HPDE6-E6E7 (cell line): ENCODE measurements at regions not wholly inside any gene's neighbourhood (a gene's known extent, or its start where the extent isn't known, plus 50 kb on each side); places are given as distances from the start of the nearest gene placed in this dataset.
"Not testable (repeated sequence)": the region's sequence is repeated elsewhere in the genome, so short reads cannot be mapped to it uniquely, and the experiment has no call there.

Experiments used
- DNase-seq: peaks from one replicate; pipeline ENCODE4 v3.0.0; 2011; ENCODE audit warnings: missing footprints; ENCODE audit errors: extremely low spot score

DNA sequence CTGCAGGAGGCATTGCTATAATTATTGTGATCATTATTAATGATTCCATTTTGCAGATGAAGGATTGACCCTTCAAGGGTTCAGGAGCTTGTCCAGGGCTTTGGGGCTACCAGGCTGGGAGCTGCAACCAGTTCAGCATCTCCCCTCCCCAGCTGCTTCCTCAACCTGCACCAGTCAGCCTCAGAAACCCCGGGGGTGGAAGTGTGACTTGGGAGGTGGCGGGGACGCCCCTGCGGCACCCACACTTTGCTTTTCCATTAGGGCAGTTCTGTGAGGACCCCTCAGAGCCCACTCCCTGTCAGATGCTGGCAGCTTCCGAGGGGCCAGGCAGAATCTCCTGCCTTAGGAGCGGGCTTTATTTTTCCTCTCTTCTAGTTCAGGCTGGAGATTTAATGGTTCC, 85.6 kb downstream of the OLFM1 start:
- DNase-seq, result no peak

GRCh38 chr9:135174248-135174647, 86.8 kb downstream of the OLFM1 start:
- no peak for DNase-seq

DNA sequence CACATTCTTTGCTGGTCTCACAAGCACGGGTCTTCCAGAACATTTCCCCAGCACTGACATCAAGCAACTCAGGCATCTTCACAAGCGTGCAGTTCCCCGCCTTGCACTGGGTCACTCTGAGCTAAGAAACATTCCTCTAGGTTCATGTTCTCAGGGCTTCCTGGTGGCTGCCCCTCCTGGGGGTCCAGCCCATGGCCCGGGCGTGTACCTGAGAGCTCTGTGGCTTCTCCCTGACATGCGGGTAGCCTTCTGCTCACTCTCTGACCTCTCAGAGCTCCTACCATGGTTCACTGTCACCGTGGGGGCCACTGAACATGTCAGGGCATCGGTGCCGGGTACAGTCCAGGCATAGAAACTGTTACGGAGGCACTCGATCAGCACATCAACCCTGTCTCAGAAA, 87.5 kb downstream of the OLFM1 start:
- DNase-seq, result no peak

DNA sequence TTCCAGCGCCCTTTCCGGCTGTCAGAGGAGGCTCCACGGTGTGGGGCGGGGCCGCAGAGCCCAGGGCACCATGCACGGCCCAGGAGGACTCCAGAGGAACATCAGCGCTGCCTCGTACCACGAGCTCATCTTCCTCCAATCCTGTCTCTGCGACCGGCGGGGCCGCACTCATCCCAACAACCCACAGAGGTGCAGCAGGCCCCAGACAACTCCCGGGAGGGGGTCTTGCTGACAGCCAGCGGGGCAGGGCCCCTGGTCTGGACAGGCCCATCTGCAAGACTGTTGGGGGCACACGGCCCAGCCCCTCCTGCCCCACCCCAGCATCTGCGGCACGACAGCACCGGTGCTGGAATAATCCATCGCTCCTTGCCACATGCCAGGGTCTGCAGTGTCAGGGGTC, 88.8 kb downstream of the OLFM1 start:
- DNase-seq, result no peak

- not testable (repeated sequence) for DNase-seq
These were observed 90.1 kb downstream of the OLFM1 start for GRCh38 chr9:135177562-135177961.

GRCh38 chr9:135178498-135178897, 91.0 kb downstream of the OLFM1 start:
- no peak for DNase-seq

GRCh38 chr9:135179041-135179440, 91.6 kb downstream of the OLFM1 start:
- DNase-seq, result no peak

- no peak for DNase-seq
These were observed 92.5 kb downstream of the OLFM1 start for GRCh38 chr9:135179976-135180375.

GRCh38 chr9:135180586-135180985, 93.1 kb downstream of the OLFM1 start:
- DNase-seq, result no peak

- no peak for DNase-seq
These were observed 93.9 kb downstream of the OLFM1 start for GRCh38 chr9:135181336-135181735.

DNA sequence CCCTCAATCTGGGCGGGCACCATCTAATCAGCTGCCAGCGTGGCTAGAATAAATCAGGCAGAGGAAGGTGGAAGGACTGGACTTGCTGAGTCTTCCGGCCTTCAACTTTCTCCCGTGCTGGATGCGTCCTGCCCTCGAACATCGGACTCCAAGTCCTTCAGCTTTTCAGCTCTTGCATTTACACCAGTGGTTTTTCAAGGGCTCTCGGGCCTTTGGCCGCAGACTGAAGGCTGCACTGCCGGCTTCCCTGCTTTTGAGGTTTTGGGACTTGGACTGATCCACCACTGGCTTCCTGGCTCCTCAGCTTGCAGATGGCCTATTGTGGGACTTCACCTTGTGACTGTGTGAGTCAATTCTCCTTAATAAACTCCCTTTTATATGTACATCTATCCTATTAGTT, 94.4 kb downstream of the OLFM1 start:
- not testable (repeated sequence) for DNase-seq

DNA sequence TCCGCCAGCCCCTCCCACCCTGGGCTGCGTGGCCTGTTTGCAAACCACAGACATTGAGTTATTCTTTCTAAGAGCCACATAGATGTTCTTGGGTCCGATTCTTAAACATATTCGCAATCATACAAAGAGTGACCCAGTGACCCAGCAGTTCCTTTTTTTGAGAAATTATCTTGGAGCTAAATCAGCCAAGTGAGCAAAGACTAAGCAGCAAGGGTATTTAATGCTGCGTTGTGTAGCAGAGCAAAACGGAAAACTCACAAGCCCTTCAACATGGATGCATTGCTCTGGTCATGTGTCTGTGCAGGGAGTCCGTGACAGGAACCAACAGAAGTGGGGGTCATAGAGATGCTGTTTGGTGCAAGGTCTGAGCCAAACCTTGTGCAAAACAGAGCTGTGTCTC, 95.6 kb downstream of the OLFM1 start:
- no peak for DNase-seq

DNA sequence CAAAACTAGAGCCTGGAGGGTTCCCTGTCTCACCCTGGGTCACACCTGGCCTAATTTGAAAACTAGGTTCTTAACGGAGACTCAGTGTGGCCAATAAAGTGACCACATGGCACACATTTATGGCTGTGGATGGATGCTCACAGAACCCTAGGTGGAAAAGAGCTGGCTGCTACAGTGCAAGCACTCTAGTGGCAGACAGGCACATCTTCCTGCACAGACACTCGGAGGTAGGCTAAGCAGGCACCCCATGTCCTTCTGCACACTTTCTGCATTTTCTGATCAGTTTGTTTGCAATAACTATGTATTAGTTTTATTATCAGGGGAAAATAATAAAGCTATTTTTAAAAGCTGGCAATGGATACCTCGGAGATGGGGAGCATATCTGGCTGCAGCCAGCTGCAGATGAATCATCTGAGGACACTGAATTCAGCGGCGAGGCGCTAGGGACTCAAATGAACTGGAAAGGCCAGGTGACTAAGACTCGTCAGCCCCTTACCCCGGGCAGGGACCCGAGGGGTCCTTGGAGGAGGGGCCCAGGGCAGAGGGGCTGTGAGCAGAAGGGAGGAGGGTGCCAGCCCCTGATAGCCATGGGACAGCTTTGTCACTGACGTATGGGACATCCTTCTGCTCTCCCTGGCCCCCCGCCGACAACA, 96.2 kb downstream of the OLFM1 start:
- no peak for DNase-seq

- DNase-seq, result no peak
These were observed 96.9 kb downstream of the OLFM1 start for GRCh38 chr9:135184181-135185053.

GRCh38 chr9:135185060-135185459, 97.6 kb downstream of the OLFM1 start:
- no peak for DNase-seq

- no peak for DNase-seq
These were observed 99.0 kb downstream of the OLFM1 start for GRCh38 chr9:135186248-135187164.

- no peak for DNase-seq
These were observed 99.9 kb downstream of the OLFM1 start for GRCh38 chr9:135187365-135187764.

GRCh38 chr9:135188681-135189151, 101.2 kb downstream of the OLFM1 start:
- DNase-seq, result no peak

GRCh38 chr9:135189497-135189896, 102.0 kb downstream of the OLFM1 start:
- no peak for DNase-seq

DNA sequence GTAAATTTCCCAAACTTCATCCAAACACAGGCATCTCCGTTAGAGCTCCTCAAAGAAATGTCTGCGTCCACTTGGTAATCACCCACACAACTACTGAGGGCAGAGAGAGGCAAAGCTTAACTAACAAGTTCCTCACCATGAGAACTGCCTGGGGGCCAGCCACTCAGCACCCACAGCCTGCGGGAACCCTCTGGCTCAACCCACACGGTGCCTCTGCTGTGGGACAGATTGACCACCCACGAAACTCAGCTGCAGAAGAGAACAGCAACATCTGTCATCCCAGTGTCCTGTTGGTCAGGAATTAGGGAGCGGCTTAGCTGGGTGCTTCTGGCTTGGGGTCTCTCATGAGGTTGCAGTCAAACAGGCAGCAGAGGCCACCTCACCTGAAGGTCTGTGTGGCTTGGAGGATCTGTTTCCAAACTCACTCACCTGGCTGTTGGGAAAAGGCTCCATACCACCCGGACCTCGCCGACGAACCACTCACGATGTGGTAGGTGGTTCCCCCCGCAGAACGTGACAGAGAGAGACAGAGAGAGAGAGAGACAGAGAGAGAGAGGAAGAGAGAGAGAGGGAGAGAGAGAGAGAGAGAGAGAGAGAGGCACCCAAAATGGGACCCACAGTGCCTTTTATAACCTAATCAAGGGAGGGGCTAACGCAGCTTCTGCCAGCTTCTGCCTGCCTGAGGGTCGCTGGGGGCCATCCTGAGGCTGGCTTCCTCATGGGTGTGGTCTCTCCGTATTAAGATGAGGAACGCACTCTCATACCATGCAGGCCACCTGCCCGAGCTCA, 103.5 kb downstream of the OLFM1 start:
- no peak for DNase-seq

DNA sequence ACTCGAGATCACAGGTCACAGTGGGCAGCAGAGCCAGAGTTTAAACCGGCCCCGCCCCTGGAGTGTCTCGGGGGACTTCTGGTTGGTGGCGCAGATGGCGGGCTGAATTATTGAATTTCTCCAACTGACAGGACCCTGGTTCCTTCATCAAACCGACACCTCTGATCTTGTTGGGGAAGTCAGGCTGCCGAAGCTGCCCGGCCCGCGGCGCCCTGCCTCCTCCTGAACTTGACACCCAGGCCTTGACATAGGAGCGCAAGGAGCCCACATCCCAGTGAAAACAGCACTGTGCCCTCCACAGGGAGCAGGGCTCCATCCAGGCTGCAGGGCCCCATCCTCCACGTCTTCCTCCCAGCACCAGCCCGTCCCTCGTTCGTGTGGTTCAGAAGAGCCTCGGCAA, 105.2 kb downstream of the OLFM1 start:
- DNase-seq, result no peak
